ENCODE measurements at regions not wholly inside any gene's neighbourhood (a gene's known extent, or its start where the extent isn't known, plus 50 kb on each side); places are given as distances from the start of the nearest gene placed in this dataset.

GRCh38 chr1:188058801-188059200 lies 1230.1 kb downstream of the PLA2G4A start:
- no peak for DNase-seq (ENCODE audit: low spot score)
- TF ChIP-seq CTCF (IDR thresholded peaks at IDR 0.05; ENCODE audit: extremely low read depth, missing control alignments): no peak

- no peak for TF ChIP-seq CTCF (IDR thresholded peaks at IDR 0.05; ENCODE audit: extremely low read depth, missing control alignments)
- no peak for DNase-seq (ENCODE audit: low spot score)
These were observed 1233.1 kb downstream of the PLA2G4A start for GRCh38 chr1:188061881-188062280.

- TF ChIP-seq CTCF (IDR thresholded peaks at IDR 0.05; ENCODE audit: extremely low read depth, missing control alignments): no peak
- DNase-seq (ENCODE audit: low spot score): no peak
These were observed 1233.7 kb downstream of the PLA2G4A start for GRCh38 chr1:188062456-188062855.

- no peak for DNase-seq (ENCODE audit: low spot score)
- no peak for TF ChIP-seq CTCF (IDR thresholded peaks at IDR 0.05; ENCODE audit: extremely low read depth, missing control alignments)
These were observed 1237.2 kb downstream of the PLA2G4A start for GRCh38 chr1:188065917-188066316.

GRCh38 chr1:188070848-188071247 lies 1242.1 kb downstream of the PLA2G4A start:
- DNase-seq (ENCODE audit: low spot score): no peak
- TF ChIP-seq CTCF (IDR thresholded peaks at IDR 0.05; ENCODE audit: extremely low read depth, missing control alignments): no peak

GRCh38 chr1:188089015-188089414 lies 1260.3 kb downstream of the PLA2G4A start:
- TF ChIP-seq CTCF (IDR thresholded peaks at IDR 0.05; ENCODE audit: extremely low read depth, missing control alignments): no peak
- DNase-seq (ENCODE audit: low spot score): no peak

- no peak for DNase-seq (ENCODE audit: low spot score)
- no peak for TF ChIP-seq CTCF (IDR thresholded peaks at IDR 0.05; ENCODE audit: extremely low read depth, missing control alignments)
These were observed 1260.7 kb downstream of the PLA2G4A start for GRCh38 chr1:188089461-188089860.
